GM19239 (cell line): ENCODE measurements at regions not wholly inside any gene's neighbourhood (a gene's known extent, or its start where the extent isn't known, plus 50 kb on each side); places are given as distances from the start of the nearest gene placed in this dataset.

Experiments used
- DNase-seq: peaks from one replicate; pipeline ENCODE4 v3.0.0; 2011; ENCODE audit warnings: low spot score; ENCODE audit not compliant: insufficient read length
- FAIRE-seq: peaks from 2 replicates; lab custom pipeline; 2011; peaks lifted over from hg19 to GRCh38; lab: Jason Lieb, UNC

- no peak for FAIRE-seq
- DNase-seq: no peak
Observed at GRCh38 chr18:67583621-67584020, 67.1 kb upstream of the DSEL start.

- DNase-seq (no peak), FAIRE-seq (no peak)
Observed at GRCh38 chr18:67582488-67582887, 66.0 kb upstream of the DSEL start.

GRCh38 chr18:67581178-67581577 is 64.7 kb upstream of the DSEL start:
- FAIRE-seq (no peak), DNase-seq (no peak)

- FAIRE-seq (no peak), DNase-seq (no peak)
Observed at GRCh38 chr18:67577386-67577785, 60.9 kb upstream of the DSEL start.

- FAIRE-seq (no peak), DNase-seq (no peak)
Observed at GRCh38 chr18:67574749-67575148, 58.2 kb upstream of the DSEL start.

- DNase-seq (no peak), FAIRE-seq (no peak)
Observed at GRCh38 chr18:67568166-67568565, 51.6 kb upstream of the DSEL start.
